ENCODE measurements at regions not wholly inside any gene's neighbourhood (a gene's known extent, or its start where the extent isn't known, plus 50 kb on each side); places are given as distances from the start of the nearest gene placed in this dataset.
"Not testable (repeated sequence)": the region's sequence is repeated elsewhere in the genome, so short reads cannot be mapped to it uniquely, and the experiment has no call there.

DNA sequence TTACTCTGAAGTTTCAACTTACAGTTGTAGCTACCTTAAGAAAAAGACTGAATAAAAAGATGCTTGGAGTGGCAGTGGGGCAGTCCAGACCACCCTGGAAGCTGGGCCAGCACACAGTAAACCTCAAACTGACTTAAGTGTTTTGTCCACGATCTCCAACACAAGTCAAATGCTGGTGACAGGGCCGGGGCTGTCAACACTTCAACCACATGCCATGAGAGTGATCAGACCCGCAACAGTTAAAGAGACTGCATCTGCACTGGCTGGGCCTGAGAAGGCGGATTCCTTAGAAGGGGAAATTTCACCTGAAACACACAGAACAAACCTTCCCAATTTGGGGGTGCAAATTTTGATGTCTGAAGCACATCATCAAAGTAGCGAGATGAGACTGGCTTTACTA, 223.5 kb upstream of the CAND1 start:
- no peak for DNase-seq

DNA sequence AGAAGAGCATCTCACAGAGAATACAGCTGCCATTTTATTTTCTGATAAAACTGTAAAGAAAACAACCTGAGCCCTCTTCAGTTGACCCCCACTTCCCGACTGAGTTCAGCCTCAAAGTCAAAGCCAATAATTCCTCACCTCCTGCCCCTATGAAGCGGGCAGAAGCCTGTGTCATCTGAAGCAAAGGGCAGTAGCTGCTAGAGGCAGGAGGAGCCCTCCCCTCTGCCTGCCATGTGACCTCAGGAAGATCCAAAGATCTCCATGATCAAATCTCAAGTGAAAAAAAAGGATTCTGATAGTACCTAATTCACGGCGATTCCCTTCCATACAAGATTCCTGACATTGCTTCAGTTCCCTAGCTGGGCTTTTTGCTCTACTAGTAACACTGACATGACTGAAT, 223.1 kb upstream of the CAND1 start:
- DNase-seq, result no peak

DNA sequence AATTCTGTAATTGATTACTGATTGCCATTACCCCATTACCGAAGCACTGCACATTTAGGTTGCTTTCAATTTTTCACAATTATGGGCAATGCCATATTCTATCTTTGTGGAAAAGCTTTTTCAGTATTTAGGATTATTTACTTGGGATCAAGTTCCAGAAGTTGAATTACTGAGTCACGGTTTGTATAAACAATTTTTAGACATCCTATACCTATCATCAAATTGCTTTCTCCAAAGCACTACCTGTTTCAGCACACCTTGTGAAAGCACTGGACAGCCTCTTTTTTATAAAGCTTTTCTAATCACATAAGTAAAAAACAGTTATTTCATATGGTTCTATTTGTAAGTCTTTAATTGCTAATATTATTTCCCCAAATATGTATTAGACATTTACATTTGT, 221.5 kb upstream of the CAND1 start:
- no peak for DNase-seq

DNA sequence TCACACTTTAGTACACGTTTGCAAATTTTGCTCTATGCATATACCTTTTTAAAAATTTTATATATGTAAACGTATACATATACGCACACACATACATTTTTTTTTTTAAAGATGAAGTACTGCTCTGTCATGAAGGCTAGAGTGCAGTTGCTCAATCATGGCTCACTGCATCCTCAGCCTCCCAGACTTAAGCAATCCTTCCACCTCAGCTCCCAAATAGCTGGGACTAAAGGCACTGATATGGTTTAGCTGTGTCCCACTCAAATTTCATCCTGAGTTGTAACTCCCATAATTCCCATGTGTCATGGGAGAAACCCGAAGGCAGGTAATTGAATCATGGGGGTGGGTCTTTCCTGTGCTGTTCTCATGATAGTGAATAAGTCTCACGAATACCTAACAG, 220.8 kb upstream of the CAND1 start:
- DNase-seq, result no peak

DNA sequence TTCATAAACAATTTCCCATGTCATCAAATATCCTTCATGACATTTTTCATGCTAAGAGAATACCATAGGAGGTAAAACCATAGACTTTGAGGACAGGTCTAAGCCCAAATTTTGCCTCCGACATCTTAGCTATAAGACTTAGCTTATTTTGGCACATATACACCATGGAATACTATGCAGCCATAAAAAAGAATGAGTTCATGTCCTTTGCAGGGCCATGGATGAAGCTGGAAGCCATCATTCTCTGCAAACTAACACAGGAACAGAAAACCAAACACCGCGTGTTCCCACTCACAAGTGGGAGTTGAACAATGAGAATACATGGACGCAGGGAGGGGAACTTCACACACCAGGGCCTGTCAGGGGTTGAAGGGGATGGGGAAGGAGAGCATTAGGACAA, 220.0 kb upstream of the CAND1 start:
- not testable (repeated sequence) for DNase-seq

DNA sequence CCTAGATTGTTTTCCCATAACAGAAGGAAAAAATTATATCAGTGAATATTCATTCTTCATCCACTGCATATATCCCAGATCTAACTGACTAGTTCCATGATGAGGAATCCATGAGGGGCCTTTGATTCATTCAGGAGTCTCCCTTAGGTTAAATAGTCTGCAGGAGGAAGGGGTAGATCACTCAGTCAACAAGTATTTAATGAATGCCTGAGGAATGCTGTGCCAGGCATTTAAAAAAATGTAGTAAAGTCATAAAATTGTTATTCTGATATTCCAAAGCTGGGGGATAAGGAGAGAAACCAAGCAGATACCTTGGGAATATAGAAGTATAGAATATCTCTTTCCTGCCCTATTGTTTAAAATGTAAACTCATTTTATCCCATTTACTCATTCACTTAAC, 216.2 kb upstream of the CAND1 start:
- no peak for DNase-seq

DNA sequence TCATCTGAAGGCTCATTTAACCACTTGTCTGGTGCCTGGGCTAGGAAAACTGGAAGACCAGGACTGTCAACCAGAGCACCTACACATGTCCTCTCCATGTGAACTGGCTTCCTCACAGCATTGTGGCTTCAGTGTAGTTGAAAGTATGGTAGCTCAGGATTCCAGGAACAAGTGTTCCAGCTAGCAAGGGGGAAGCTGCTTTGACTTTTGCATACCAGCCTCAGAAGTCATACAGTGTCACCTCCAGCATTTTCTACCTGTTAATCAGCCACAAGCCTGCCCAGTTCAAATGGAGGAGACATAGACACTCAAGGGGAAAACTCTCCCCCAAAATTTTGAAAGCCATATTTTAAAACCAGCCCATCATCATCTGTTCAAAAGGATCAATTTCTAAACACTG, 212.8 kb upstream of the CAND1 start:
- no peak for DNase-seq

DNA sequence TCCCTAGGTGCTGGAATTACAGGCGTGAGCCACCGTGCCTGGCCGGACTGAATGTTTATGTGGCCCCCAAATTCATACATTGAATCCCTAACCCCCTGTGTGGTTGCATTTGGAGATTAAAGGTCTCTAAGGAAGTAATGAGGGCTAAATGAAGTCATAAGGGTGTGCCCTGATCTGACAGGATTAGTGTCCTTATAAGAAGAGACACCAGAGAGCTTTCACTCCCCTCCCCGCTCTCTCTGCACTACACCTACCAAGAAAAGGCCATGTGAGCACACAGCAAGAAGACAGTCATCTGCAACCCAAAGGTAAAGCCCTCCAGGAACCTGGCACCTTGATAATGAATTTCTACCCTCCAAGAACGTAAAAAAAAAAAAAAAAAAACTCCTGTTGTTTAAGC, 212.1 kb upstream of the CAND1 start:
- DNase-seq, result no peak

DNA sequence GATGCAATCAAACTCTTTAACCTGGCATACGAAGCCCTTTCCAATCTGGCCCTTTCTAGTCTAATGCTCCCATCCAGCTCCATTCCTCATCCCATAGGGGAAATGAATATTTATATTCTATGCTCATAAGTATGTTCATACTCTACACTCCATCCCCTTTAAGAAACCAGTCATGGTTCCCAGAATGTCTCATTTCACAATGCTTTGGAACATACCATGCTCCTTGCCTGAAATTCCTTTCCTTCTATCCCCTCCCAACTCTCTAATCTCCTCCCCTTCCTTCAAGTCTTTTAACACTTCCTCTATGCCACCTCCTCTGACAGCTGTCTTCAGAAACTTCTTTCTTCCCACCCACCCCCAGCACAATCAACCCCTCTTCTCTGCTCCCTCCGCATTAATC, 207.0 kb upstream of the CAND1 start:
- DNase-seq, result no peak

DNA sequence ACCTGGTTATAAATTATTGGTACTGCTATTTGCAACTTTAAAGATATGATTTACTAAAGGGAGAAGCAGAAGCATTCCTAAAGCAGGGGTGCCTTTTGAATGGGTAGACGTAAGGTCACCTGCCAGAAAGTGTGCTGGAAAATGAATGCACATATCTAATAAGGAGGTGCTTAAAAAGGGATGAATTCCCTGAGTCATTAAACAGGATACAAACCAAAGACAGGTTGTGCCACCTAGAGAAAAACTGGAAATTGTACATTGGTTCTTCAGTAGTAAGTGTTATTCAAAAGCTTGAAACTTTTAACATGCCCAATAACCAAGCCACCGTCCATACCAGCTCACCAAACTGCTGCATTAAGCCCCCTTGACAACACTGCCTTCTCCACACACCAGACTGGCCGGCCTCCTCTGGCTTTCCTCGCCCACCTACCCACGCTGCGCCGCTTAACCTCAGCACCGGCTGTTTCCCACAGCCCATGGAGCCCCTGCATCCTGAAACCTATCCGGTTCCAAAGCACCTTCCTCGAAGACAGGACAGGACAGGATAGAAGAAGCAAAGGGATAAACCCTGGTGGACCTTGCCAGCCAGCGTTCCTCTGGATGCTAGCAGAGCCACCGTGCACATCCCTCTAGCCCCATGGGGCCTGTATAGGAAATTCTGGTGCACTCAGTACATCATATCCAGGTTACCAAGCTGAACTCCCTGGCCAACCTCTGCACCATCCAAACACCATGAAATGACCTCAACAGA, 201.5 kb upstream of the CAND1 start:
- DNase-seq, result no peak

DNA sequence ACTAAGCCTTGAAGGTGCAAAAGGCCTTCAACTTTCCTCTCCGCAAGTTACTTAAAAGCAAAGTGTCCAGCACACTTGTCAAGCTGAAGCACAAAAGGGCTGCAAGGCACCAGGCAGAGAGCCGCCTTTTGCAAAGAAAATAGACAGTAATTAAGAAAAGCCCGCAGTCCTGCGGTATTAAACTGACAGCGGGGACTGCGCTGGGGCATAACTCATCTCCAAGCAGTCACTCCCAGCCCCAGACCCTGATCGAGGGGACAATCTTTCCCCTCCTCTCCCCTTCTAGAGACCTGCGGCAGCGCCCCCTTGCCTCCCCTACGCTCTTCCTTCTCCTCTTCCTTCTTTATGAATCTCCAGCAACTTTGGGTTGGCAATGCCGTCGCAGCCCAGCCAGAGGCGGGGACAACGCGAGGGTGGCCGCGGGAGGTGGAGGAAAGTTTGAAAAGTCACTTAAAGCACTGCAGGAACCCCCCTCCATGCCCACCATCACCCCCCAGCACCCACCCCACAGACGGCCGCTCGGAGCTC, 200.9 kb upstream of the CAND1 start:
- DNase-seq, result no peak

DNA sequence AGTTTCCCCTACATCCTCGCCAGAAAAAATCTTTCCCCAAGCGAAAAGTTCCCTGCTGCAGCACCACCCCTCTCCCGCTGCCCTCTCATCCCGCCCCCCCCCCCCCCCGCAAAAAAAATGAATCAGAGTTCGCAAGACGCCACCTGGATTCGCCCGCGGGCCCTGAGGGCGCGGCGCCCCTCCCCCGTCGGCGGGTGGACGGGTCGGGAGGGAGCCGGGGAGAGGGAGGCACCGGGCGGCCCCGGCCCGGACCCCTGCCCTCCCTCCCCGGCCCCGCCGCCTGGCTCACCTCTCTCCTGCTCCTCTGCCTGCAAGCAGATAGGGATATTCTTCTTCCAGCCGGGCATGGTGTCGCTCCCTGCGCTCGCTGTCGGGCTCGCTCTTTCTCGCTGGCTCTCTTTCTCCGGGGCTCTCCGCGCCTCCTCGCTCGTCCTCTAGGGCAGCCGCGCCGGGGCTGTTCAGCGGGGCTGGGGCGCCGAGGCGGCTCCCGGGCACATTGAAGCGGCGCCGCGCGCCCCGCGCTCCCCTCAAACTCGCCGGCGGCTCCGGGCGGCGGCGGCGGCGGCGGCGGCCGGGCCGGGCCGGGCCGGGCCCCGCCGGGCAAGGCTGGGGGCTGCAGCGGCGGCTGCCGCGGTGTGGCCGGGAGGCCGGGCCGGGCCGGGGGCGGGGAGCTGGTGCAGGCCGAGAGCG, 200.3 kb upstream of the CAND1 start:
- no peak for DNase-seq

DNA sequence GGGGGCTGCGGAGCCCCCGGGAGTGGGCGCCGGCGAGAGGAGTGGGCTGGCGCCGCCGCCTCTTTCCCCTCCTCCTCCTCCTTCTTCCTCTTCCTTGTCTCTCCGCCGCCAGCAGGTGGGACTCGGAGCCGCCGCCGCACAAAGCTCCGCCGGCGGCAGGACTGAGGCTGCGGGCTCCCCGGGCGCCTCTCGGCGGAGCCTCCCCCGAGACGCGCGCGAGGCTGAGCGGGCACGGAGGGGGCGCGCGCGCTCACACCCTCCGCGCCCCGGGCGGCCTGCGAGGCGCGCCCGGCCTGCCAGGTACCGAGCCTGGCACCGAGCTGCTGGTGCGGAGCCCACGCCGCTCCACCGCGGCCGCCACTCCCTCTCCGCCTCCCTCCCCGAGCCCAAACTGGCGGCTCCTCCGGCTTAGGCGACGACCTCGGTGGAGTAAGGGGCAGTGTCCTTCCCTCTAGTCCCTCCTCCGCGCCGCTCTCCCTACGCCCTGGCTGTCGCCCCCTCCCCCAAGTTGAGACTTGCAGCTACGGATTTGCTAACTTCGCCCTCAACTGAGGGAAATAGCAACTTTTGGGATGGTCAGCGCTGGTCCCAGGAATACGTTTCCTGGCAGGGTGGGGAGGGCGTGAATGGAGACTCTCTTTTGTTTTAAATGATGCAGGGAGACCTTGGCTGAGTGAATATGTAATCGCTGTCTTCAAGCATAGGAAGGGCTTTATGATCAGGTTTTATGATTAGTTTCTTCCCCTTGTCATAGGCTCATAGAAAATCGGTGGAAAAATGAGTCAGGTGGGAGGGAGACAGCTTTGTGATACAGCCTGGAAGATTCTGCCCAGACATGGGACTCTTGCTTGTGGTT, 199.5 kb upstream of the CAND1 start:
- DNase-seq, result no peak

DNA sequence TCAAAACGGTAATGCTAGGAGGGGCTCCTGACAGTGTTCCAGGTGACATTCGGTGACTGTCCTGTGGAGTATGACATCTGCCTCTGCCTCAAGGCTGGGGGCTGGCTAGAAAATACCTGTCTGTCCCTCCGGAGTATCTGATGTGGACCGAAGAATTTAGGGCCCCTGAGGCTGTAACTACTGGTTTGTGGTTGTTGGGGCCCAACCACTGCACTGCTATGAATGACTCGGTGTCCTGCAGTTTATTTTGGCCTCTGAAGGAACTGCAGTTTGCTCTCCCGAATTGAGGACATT, 198.9 kb upstream of the CAND1 start:
- no peak for DNase-seq

DNA sequence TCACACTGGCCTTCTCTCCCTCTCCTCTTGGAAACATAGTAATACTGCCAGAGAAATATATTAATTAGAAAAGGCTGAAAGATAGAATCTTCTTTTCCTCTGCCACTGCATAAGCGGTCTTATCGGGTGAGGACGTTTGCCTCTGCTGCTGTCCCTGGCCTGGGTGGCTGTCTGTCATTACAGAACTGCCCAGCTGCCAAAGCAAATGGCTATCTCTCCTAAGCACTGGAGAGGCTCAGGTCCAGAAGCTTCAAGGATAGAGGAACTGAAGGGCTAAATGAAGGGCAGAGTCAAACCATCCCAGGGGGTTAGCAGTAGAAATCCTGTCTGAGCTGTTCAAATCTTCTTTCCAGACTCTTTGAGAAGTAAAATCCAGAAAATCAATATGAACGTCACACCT, 198.6 kb upstream of the CAND1 start:
- DNase-seq, result no peak

DNA sequence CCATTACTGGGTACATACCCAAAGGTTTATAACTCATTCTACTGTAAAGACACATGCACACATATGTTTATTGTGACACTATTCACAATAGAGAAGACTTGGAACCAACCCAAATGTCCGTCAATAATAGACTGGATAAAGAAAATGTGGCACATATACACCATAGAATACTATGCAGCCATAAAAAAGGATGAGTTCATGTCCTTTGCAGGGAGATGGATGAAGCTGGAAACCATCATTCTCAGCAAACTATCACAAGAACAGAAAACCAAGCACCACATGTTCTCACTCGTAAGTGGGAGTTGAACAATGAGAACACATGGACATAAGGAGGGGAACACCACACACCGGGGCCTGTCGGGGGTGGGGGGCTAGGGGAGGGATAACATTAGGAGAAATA, 196.9 kb upstream of the CAND1 start:
- not testable (repeated sequence) for DNase-seq

DNA sequence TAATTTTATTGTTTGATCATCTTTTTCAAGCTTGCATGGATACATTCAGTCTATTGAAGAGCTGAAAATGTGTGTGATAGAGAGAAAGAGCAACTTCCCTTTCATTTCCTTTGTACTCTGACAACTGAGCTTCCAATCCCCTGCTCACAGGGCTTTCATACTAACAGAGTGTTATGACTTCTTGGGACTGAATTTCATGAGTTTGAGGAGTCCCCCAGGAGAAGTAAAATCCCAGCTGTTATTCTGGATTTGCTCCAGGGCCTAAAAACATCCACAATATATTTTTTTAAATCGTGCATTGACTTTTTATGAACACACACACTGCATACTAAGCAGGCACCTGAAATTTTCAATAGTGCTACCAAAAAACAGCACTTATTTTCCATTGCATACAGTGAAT, 195.8 kb upstream of the CAND1 start:
- DNase-seq, result no peak

DNA sequence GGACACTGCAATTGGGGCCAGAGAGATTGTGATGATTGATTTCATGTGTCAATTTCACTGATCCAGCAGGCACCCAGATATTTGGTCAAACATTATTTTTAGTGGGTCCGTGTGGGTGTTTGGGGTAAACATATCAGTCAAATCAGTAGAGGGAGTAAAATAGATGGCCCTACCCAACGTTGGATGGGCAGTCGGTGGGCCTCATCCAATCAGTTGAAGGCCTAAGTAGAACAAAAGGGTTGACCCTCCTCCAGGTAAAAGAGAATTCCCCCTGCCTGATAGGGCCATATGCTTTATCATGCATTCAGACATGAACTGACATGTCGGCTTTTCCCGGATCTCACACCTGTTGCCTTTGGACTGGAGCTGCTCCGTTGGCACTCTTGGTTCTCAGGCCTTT, 195.1 kb upstream of the CAND1 start:
- DNase-seq, result no peak

DNA sequence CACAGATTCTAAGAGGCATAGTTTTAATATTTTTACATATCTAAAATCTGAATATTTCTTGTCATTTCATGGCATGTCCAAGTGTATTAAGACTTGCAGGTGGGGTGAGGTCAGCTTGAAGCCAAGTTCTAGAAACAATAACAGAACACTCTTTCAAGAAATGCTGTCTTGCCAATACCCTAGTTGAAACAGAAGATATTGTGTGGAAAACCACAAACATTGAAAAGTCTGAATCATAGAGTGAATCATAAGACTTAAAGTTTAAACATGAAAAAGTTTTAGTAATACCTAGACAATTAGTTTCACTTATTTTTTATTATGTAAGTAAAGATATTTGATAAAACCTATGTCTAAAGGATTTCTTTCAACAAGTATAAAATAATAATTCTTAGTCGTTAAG, 191.5 kb upstream of the CAND1 start:
- DNase-seq, result no peak

DNA sequence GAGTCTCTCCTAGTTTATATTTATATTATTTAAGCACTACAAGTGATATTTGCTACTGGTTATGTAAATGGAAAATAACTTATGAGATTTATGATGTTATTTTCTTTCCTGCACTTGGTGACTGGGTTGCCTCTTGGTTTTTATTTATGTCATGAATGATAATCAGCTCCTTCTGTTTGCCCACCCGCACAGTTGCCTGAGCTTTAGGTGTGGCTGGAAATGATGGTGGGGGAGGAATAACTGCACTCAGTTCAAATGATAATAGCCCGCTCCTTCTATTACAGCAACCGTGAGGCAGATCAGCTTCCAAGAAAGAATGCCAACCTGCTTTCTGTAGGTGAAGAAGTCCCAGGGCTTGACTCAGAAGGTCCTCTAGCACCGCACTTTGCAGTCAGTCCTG, 190.2 kb upstream of the CAND1 start:
- no peak for DNase-seq

DNA sequence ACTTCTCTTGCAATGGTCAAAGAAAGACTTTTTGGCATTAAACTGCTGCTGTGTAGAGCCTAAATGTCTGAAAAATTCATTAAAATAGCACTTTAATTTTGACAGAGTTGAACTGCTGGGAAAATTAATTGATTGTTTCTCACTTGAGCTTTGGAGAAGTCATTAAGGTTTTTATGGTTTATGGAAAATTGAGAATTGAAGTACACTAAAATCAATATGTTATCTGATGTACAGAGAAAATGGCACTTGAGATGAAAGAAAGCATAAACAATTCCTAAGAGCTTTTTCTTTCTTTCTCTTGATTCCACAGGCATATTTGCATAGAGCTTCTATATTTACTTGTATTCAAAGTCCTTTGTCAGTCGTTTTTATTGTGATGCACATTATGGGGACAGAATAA, 188.5 kb upstream of the CAND1 start:
- DNase-seq, result no peak

DNA sequence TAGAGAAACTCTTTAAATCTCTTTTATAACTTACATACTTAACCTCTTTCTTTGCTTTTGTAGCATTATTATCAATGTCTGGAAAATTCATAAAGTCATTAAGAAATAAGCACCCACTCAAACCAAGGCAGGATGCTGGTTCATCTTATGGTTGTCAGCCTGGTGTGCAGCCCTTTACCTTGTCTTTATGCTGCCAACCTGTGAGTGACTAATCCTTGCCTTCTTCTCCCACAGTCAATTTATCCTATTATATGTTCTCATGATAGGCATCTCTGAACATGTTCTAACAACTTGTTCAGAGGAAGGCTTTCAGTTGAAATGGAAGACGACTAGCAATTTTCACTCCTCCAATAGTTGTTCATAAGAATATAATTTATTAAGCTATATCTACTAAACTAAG, 186.9 kb upstream of the CAND1 start:
- no peak for DNase-seq

DNA sequence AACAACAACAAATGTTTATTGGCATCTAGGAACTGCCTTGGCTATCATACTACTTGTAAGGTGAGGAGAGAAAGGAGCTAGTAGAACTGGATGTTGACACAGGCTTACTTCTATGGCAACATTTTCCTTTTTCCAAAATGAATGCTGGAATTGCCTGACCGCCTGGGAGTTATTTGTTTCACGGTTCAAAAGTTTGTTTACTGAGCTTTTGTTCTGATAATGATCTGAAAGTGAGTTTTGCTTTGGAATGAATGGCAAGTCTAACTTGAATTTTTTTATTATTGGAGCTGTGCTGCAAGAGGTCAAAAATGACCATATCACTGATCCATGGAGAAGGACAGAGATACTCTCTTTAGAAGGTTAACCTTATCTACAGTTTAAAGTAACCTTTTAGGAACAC, 183.5 kb upstream of the CAND1 start:
- no peak for DNase-seq

DNA sequence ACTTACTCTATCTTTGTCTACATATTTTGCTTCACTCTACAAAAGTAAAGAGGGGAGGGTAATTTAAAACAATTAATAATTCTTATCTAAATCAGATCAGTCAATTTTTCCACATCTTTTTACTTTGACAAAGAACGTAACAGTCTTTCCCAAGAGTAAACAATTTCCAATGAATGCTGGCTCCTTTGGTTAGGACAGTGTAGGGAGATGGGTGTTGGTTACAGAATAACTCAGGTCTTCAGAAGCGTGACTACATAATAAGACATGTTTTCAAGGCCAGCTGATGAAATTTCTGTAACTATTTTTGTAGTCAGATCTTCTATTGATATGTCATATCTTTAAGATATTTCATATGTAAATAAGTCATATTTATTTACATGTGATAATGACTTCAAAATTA, 183.0 kb upstream of the CAND1 start:
- no peak for DNase-seq
